ENCODE measurements at regions not wholly inside any gene's neighbourhood (a gene's known extent, or its start where the extent isn't known, plus 50 kb on each side); places are given as distances from the start of the nearest gene placed in this dataset.
"Not testable (repeated sequence)": the region's sequence is repeated elsewhere in the genome, so short reads cannot be mapped to it uniquely, and the experiment has no call there.

DNA sequence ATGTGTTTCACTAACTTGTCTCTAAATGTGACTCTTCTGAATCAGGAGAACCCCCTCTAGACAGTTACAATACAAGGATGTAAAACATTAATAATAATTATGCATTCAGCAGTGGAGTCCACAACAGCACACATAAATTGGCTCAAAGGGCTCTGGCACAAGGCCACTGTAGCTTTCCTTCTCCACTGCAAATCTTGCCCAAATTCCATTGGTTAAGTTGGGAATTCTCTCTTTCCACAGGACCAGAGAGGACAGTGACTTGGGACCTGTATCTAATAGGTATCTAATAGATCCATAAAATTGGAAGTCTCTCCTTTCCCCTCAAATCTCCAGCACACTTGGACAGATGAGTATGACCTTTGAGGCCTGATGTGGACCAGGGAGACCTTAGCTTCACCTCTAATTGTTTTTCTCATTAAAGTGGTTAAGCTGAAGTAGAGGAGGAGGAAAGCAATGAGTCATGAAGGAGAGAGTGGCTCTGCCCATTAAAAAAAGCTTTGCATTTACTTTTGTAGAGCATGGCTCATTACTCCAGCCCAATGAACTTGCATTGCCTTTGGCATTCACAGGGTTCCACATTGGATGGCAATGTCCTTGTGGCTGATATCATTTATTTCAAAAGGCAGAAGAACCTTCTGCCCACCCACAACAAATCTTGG, 72.3 kb upstream of the SH3RF1 start:
- H3K4me3 ChIP-seq = no peak overlapping the region
- peaks cover 27% of the 10 kb centered on the region for H3K4me1 ChIP-seq
- H3K9me3 ChIP-seq (replicated peaks) = no peaks in the 10 kb centered on the region; the same call in 1 of the 2 replicates
- no peaks in the 10 kb centered on the region for H3K27me3 ChIP-seq
- H3K36me3 ChIP-seq = no peaks in the 10 kb centered on the region
- DNase-seq = no peak
- H3K27ac ChIP-seq = no peak overlapping the region

DNA sequence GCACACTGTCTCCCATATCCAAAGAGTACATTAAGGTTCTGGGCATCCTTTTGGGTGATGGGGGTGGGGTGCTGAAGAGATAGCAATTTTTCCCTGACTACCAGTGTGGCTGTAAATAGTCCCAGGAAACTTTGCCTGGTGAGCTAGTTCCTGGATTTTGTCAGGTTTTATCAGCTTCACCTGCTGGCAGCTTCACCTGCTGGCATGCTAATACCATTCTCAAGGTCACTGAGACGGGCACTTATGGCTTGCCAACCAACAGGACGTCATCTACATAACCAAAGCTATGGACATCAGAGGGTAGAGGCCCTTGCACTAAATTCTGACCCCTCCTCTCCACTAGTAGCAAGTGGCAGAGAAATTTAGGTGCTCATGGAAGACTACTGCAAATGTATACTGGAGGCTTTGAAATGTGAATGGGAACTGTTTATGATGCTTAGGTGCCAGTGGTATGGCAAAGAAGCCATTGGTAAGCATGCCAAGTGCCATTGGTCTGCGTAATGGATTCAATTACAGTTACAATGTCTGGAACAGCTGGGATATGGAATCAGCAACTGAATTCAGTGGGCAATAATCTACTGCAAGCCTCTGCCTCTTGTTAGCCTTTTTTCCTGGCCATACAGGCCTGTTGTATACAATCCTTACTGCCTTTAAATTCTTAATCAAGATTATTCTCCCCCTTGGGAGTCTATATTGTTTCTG, 71.6 kb upstream of the SH3RF1 start:
- H3K36me3 ChIP-seq = no peaks in the 10 kb centered on the region
- H3K27me3 ChIP-seq = no peaks in the 10 kb centered on the region
- peak overlapping the region; percentile 50 for H3K27ac ChIP-seq
- peaks cover 27% of the 10 kb centered on the region for H3K4me1 ChIP-seq
- no peak for DNase-seq
- no peak overlapping the region for H3K4me3 ChIP-seq
- no peaks in the 10 kb centered on the region; the same call in 1 of the 2 replicates for H3K9me3 ChIP-seq (replicated peaks)

GRCh38 chr4:169341490-169341889, 70.7 kb upstream of the SH3RF1 start:
- Histone ChIP-seq H3K36me3 (no peaks in the 10 kb centered on the region), H3K4me1 (peaks cover 27% of the 10 kb centered on the region), H3K9me3 (replicated peaks) (no peaks in the 10 kb centered on the region; the same call in 1 of the 2 replicates), H3K4me3 (no peak overlapping the region), H3K27ac (peak overlapping the region; percentile 50), H3K27me3 (no peaks in the 10 kb centered on the region)
- DNase-seq = peak; percentile 81 to 86

DNA sequence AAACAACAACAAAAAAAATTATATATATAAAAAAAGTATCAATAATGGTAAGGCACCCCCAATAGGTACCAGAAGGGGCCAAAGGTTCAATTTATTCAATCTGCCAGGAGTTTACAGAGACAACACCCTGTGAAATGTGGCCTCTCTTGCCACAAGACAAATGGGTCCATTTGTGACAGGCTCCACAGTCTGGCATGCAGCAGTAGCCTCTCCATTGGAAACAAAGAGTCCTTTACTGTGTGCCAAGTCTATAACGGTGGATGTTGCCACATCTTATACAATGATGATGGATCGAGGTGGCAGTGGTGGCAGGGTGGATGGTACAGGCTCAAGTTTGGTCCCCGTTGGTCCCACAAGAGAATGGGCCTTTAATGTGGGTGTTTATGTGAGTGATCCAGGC, 70.1 kb upstream of the SH3RF1 start:
- Histone ChIP-seq H3K4me1 (peaks cover 24% of the 10 kb centered on the region), H3K27ac (no peak overlapping the region), H3K27me3 (no peaks in the 10 kb centered on the region), H3K4me3 (no peak overlapping the region), H3K9me3 (replicated peaks) (no peaks in the 10 kb centered on the region; the same call in 1 of the 2 replicates), H3K36me3 (no peaks in the 10 kb centered on the region)
- no peak for DNase-seq

DNA sequence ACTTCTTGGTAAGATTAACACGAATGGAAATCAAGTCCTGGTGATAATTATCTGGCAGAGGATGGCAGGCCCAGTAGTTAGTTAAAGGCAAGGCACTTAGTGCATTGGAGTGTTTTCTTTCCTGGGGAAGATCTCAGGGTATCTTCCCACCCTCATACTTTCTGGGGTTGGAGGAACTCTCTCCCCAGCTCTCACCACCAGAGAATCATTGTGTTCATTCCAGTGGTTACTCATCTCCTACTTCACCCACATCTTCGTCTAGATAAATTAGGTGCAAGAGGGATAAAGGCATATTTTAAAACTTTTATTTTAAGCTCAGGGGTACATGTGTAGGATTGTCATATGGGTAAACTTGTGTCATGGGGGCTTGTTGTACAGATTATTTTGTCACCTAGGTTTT, 67.5 kb upstream of the SH3RF1 start:
- Histone ChIP-seq H3K9me3 (replicated peaks) (no peaks in the 10 kb centered on the region; the same call in 1 of the 2 replicates), H3K36me3 (no peaks in the 10 kb centered on the region), H3K4me3 (no peak overlapping the region), H3K27me3 (no peaks in the 10 kb centered on the region), H3K27ac (no peak overlapping the region), H3K4me1 (peaks cover 16% of the 10 kb centered on the region)
- no peak for DNase-seq

- no peak overlapping the region for H3K4me3 ChIP-seq
- no peak for DNase-seq
- H3K4me1 ChIP-seq = peaks cover 9% of the 10 kb centered on the region
- no peak overlapping the region for H3K27ac ChIP-seq
- H3K9me3 ChIP-seq (replicated peaks) = no peaks in the 10 kb centered on the region; the same call in 1 of the 2 replicates
- no peaks in the 10 kb centered on the region for H3K27me3 ChIP-seq
- H3K36me3 ChIP-seq = no peaks in the 10 kb centered on the region
These were observed 66.8 kb upstream of the SH3RF1 start for GRCh38 chr4:169337510-169337909.

DNA sequence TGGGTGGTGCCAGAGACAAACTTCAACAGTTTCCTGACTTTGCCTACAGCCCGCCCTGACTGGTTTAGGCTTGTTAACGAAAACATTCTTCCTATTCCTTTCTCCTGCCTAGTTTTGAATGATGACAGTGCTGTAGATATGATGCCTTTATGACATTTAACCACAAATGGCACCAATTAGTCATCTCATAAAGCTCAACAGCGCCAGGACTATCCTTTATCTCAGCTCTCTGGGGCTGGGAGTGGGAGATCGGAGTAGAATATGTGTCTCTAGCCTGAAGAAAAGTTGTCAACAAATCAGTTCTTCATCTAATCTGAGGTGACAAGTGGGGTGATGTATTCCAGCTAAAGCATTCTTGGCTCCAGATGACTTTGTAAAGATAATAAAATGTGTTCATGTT, 64.6 kb upstream of the SH3RF1 start:
- Histone ChIP-seq H3K36me3 (no peaks in the 10 kb centered on the region), H3K4me3 (no peak overlapping the region), H3K9me3 (replicated peaks) (no peaks in the 10 kb centered on the region), H3K4me1 (no peaks in the 10 kb centered on the region), H3K27ac (no peak overlapping the region), H3K27me3 (no peaks in the 10 kb centered on the region)
- DNase-seq = no peak

DNA sequence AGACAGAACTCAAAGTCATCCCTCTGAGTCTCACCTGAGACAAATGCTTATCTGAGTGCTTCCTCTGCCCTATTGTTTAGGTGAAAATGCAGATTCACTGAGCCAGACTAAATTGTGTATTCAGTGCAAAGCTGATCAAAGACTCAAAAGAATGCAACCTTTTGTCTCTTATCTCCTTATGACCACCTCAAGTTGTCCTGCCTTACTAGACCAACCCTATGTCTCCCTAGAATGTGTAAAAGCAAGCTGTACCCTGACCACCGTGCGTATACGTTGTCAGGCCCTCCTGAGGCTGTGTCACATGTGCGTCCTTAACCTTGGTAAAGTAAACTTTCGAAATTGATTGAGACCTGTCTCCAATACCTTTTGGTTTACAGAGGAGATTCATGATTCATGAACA, 63.6 kb upstream of the SH3RF1 start:
- DNase-seq = no peak
- H3K27ac ChIP-seq = no peak overlapping the region
- no peaks in the 10 kb centered on the region for H3K9me3 ChIP-seq (replicated peaks)
- H3K4me1 ChIP-seq = no peaks in the 10 kb centered on the region
- H3K27me3 ChIP-seq = no peaks in the 10 kb centered on the region
- no peak overlapping the region for H3K4me3 ChIP-seq
- no peaks in the 10 kb centered on the region for H3K36me3 ChIP-seq

DNA sequence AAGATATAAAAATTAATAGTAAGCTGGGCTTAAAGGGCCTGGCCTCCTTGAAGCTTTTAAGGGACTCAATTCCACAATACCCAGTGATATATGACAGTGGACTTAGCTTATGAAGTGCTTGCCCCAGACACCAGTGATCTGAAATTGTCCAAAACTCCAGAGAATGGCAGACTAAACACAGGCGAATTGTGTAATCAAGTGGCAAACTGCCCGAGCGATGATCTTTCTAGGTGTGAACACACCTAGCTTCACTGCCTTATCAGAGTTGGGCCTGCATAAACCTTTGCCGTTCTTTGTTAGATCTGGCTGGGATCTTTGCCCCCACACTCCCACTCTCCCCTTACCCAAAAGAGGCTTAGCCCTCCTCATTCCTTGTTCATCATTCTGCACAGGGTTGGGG, 62.5 kb upstream of the SH3RF1 start:
- Histone ChIP-seq H3K27ac (no peak overlapping the region), H3K27me3 (no peaks in the 10 kb centered on the region), H3K4me1 (no peaks in the 10 kb centered on the region), H3K4me3 (no peak overlapping the region), H3K36me3 (no peaks in the 10 kb centered on the region), H3K9me3 (replicated peaks) (no peaks in the 10 kb centered on the region)
- no peak for DNase-seq

DNA sequence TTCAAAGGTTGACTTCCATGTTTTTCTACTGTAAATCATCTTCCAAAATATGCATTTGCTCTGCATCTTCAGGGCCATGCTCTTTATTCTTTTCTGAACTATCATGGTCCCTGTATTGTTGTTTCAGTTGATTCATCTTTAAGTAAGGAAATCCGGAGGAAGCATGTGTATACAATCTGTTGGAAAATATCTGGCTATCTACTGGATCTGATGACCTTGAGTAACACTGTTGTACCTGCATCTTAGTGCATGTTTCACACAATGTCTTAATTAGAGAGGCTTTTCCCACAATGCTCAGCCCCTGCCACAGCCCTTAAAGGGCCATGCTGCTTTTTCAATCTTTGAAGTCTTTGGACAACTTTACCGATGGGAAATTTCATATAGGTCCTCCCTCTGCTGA, 61.8 kb upstream of the SH3RF1 start:
- H3K27ac ChIP-seq = no peak overlapping the region
- no peaks in the 10 kb centered on the region for H3K27me3 ChIP-seq
- DNase-seq = no peak
- no peaks in the 10 kb centered on the region for H3K4me1 ChIP-seq
- no peaks in the 10 kb centered on the region for H3K9me3 ChIP-seq (replicated peaks)
- no peaks in the 10 kb centered on the region for H3K36me3 ChIP-seq
- no peak overlapping the region for H3K4me3 ChIP-seq

DNA sequence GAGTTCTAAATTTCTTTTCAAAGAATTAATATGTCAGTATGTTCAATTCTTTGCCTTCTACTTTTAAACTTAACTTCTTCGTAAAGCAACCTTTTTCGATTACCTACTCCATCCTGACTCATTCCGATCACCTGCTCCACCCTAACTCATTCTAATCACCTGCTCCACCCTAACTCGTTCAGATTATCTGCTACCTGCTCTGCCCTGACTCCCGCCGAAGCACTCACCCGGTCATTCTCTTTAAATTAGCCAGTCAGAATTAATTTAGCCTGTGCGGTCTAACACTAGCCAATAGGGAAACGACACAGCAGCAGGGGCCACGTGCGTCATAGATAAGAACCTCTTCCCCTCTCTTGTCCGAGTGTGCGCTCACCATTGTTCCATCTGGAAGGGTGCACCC, 60.1 kb upstream of the SH3RF1 start:
- H3K27ac ChIP-seq = no peak overlapping the region
- H3K36me3 ChIP-seq = no peaks in the 10 kb centered on the region
- H3K9me3 ChIP-seq (replicated peaks) = no peaks in the 10 kb centered on the region

GRCh38 chr4:169330095-169330494, 59.3 kb upstream of the SH3RF1 start:
- no peak for DNase-seq
- Histone ChIP-seq H3K27me3 (no peaks in the 10 kb centered on the region), H3K9me3 (replicated peaks) (no peaks in the 10 kb centered on the region), H3K4me1 (no peaks in the 10 kb centered on the region), H3K4me3 (no peak overlapping the region), H3K27ac (no peak overlapping the region), H3K36me3 (no peaks in the 10 kb centered on the region)

More for the DNA sequence above, 60.1 kb upstream of the SH3RF1 start:
- H3K4me1 ChIP-seq = no peaks in the 10 kb centered on the region
- no peaks in the 10 kb centered on the region for H3K27me3 ChIP-seq
- H3K4me3 ChIP-seq = no peak overlapping the region
- no peak for DNase-seq

DNA sequence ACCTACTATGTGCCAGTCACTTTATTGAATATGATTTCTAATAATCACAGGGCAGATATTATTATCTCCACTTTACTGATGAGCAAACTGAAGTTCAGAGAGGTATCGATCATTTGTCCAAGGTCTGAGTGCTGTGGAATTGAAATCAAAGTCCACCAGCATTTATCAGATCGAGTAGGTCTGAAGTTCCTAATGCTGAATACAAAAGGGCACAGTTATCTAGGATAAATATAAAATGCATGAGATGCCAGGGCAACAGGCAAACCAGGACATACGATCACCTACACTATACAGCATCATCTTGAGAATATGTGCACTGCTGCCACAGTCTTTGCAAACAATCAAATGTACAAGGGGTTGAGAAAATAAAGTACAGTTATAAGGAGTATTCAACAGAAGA, 57.2 kb upstream of the SH3RF1 start:
- no peaks in the 10 kb centered on the region for H3K27me3 ChIP-seq
- no peak overlapping the region for H3K4me3 ChIP-seq
- no peak for DNase-seq
- no peak overlapping the region for H3K27ac ChIP-seq
- no peaks in the 10 kb centered on the region for H3K36me3 ChIP-seq
- no peaks in the 10 kb centered on the region for H3K4me1 ChIP-seq
- H3K9me3 ChIP-seq (replicated peaks) = no peaks in the 10 kb centered on the region

DNA sequence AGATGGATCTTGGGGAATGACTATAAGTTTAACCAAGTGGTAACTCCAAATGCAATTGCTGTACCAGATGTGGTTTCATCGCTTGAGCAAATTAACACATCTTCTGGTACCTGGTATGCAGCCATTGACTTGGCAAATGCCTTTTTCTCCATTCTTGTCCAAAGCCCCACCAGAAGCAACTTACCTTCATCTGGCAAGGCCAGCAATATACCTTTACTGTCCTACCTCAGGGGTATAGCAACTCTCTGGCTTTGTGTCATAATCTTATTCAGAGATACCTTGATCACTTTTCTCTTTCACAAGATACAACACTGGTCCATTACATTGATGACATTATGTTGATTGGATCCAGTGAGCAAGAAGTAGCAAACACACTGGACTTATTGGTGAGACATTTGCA, 53.2 kb upstream of the SH3RF1 start:
- not testable (repeated sequence) for H3K4me3 ChIP-seq; H3K4me1 ChIP-seq; H3K27ac ChIP-seq; H3K36me3 ChIP-seq; H3K27me3 ChIP-seq; DNase-seq; H3K9me3 ChIP-seq (replicated peaks)

DNA sequence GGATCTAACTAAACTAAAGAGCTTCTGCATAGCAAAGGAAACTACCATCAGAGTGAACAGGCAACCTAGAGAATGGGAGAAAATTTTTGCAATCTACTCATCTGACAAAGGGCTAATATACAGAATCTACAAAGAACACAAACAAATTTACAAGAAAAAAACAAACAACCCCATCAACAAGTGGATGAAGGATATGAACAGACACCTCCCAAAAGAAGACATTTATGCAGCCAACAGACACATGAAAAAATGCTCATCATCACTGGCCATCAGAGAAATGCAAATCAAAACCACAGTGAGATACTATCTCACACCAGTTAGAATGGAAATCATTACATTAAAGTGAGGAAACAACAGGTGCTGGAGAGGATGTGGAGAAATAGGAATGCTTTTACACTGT, 52.1 kb upstream of the SH3RF1 start:
- not testable (repeated sequence) for H3K9me3 ChIP-seq (replicated peaks); DNase-seq; H3K36me3 ChIP-seq; H3K27me3 ChIP-seq; H3K4me3 ChIP-seq; H3K4me1 ChIP-seq; H3K27ac ChIP-seq
